SKM-1 (cell line): ENCODE measurements at regions not wholly inside any gene's neighbourhood (a gene's known extent, or its start where the extent isn't known, plus 50 kb on each side); places are given as distances from the start of the nearest gene placed in this dataset.
"Not testable (repeated sequence)": the region's sequence is repeated elsewhere in the genome, so short reads cannot be mapped to it uniquely, and the experiment has no call there.

Experiments used
- DNase-seq: peaks from one replicate; lab custom pipeline; 2025; ENCODE audit not compliant: unreplicated experiment; lab: John Stamatoyannopoulos, UW

DNA sequence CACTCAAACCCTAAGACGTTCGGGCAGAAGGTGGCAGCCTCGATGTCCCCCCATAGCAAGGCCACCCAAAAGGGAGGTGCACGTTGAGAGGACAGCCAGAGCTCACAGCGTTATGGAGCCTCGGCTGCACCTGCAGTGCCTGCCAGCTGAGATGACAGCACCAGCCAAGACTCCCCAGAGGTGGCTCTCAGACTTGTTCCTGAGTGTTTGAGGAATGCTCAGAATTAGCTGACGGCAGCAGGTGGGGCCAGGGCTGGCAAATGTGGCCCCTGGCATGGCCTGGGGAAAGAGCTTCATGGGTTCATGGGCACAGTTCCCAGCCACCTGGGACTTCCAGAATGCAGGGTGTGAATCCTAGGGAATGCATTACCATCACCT is 177.8 kb downstream of the KLF13 start:
- no peak for DNase-seq

GRCh38 chr15:31507573-31507972 is 180.9 kb downstream of the KLF13 start:
- not testable (repeated sequence) for DNase-seq

DNA sequence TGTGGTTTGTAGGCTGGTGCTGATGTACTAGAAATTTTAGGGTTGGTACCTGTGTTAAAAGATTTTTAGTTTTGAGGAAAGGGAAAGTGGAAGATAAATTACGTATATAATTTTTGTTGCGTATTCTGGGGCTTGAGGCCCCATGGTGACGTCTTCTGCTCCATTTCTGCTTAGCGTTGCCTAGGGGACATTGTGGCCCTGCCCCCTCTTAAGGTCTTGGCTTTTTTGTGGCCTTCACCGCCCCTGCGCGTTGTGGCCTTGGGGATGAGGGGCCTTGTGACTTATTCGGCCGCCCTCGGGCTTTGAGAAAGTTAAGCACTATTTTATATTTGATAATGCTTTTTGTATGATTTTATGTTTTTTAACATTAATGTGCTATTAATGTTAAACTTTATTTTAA is 182.0 kb downstream of the KLF13 start:
- DNase-seq: no peak

GRCh38 chr15:31510057-31510456 is 183.4 kb downstream of the KLF13 start:
- DNase-seq: no peak

DNA sequence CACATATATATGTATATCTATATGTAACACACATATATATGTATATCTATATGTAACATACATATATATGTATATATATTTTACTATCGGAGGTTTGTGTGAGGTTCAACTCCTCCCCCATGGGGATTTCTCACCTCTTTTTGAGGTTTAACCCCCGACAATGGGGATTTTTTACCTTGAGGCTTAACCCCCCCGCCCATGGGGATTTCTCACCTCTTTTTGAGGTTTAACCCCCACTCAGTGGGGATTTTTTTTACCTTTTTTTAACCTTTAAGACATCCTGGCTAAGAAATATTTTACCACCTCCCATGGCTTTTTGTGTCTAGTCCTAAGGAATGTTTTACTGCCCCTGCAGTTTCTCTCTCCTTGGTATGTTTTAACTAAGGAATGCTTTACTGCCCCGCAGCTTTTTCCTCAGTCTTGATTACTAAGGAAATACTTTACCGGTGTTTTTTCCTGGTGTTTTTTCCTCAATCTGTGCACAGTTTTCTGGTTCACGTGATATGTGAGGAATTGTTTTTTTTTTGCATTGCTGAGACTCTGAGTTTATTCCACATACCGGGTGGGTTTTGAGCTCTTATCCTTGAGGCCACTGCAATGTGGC is 185.2 kb downstream of the KLF13 start:
- no peak for DNase-seq

- DNase-seq: no peak
Observed at GRCh38 chr15:31513178-31513577, 186.5 kb downstream of the KLF13 start.

DNA sequence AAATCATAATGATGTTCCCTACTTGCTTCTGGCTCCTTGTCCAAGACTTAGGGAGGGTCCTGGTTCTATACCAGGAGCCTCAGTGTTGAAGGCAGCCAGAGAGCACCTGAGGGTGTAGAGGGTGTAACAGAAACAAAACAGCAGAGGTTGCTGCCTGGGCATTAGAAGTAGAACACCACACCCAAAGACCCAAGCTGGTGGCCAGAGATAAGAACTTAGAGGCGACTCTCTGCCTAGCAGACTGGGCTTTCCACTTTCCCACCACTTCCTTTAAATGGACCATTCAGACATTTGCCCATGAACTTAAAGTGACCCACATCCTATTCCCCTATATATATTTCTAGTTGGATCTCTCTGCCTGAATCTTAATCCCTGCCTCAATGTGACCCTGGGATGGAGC is 189.8 kb downstream of the KLF13 start:
- no peak for DNase-seq

- no peak for DNase-seq
Observed at GRCh38 chr15:31516874-31517273, 190.2 kb downstream of the KLF13 start.

DNA sequence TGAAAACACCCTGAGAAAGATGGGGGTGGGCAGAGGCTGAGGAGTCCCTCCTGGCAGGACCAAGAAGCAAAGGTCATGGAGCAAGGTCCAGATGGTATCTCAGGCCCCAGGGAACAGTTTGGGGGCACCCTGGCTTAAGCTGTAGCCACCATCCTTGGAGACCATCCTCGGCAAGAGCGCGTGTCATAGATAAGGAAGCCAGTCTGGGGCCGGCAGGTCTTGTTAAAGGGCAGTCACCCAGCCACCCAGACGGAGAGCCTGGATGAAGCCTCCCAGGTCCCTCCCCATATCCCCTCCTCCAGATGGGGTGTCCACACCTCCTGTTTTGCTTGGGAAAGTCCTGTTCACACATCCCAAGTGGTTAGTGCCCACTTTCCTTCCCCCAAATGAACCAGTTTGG is 191.1 kb downstream of the KLF13 start:
- no peak for DNase-seq

DNA sequence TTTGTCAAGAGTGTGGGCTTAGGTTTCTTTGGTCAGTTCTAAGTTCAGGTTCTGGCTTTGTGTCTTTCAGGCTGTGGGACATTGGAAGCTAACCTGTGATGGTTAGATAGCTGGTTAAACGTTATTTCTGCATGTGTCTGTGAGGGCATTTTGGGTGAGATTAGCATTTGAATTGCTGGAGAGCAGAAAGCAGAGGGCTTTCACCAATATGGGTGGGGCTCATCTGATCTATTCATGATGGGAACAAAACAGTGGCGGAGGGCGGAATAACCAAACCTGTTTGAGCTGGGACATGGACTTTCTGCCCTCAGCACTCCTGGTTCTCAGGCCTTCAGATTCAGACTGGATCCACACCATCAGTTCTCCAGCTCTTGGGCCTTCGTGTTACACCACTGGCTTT is 195.4 kb downstream of the KLF13 start:
- DNase-seq: no peak

DNA sequence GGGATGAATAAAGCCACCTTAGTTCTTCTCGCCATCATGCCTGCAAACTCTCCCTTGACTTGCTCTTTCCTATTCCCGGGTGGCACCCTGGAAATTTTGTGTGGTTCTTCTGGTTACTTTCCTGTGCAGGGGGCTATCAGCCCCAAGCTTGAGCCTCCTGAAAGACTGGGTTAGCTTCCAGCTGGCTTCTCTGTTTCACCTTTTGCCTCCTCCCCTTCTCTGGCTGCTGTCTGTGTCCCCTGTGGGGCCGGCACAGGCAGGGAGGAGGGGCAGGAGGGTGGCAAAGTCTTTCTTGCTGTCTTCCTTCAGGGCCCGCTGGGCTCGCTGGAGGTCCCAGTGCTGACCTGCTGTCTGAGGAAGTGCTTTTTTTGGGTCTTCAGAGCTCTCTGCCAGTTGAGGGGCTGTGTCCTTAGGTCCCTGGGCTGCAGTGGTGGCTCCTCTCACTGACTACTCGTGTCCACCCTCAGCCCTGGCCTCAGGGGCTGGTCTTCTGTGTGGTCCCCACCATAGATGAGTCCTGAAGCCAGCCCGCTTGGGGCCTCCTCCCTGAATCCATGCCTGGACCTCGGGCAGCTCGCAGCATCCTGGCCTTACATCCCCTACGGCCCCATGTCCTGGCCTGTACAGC is 196.5 kb downstream of the KLF13 start:
- DNase-seq: no peak

GRCh38 chr15:31523655-31524049 is 197.0 kb downstream of the KLF13 start:
- no peak for DNase-seq

DNA sequence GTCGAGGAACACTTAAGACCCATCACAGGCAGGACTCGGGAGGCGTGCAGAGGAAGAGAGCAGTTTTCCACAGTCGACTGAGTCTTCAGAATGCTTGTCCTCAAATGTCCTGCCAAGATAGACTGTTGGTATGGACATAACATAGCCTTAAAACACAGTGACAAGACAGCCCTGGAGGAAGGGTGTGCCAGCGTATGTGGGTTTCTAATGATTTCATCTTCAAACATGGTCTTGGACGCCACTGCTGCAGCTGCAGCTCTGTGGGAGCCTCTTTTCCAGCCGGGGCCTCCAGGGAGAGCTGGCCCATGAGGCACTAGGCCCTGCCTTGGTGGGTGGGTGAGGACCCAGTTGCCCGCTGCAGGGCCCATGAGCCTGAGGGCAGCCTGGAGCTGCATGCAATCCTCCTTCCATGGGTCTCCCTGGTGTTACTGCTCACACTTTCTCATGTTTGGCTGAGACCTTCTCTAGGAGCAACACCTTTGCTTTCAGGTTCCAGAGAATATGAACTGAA is 198.6 kb downstream of the KLF13 start:
- DNase-seq: no peak

DNA sequence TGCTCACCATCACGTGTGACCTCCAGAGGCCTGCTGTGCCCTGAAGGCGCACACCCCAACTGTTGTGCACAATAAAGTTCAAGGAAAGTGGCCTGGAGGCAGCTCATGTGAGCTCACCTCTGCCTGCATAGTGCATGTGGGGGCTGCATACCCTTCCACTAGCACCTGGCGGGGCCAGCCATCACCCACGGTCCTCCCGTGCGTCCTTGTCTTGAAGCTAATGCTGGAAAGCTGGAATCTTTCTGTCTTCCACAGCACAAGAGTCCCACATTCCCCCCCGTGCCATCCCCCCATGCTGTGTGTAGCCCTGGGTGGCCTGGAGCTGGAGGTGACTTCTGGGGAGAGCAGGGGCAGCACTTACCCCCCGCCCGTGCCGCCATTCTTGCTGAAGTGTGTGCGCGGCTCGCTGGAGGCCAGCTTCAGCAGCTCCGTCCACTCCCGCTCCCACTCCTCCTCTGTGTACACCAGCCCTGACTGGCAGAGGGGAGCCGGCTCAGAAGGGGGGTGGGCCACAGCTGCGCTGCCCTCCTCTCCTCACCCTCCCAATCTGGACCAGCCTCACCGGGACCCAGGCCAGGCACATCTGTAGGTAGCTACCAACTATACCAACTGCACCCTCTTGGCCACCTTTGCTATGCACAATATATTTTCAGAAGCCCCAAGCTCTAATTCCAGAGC is 199.5 kb downstream of the KLF13 start:
- DNase-seq: no peak

DNA sequence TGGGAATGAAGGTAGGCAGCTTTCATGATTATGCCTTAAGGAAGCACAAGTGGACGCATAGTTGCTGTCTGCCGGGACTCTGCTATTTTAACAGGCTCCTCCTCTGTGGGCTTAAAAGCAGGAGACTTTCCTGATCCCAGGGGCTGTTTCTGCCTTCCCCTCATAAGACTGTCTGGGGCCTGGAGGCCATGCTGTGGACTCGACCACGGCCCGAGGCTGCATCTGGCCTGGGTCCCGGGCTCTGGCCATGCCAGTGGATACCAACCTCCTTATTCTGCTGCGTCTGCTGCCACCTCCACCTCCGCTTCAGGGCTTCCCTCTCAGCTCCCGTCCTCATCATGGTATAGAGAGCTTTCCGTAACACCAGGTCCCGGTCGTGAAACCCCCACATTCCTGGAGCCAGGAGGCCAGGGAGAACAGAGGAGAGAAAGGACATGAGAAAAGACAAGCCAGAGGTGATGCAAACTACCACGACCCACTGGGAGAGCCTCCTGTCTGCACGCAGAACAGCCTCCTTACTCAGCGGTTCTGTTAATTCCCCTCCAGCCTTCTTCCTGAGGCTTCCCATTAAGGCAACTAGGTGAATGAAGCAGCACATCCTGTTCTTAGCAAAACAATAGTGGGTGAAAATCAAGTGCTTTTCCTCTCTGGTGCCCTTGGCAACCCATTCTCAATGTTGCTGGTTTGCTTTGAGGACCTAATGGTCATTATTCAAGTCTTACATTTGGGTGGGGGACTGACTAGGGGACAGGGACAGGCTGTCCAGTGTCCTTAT is 200.5 kb downstream of the KLF13 start:
- no peak for DNase-seq

- DNase-seq: no peak
Observed at GRCh38 chr15:31528846-31529245, 202.2 kb downstream of the KLF13 start.

GRCh38 chr15:31537770-31538592 is 211.3 kb downstream of the KLF13 start:
- DNase-seq: no peak

GRCh38 chr15:31540633-31541032 is 214.0 kb downstream of the KLF13 start:
- no peak for DNase-seq

DNA sequence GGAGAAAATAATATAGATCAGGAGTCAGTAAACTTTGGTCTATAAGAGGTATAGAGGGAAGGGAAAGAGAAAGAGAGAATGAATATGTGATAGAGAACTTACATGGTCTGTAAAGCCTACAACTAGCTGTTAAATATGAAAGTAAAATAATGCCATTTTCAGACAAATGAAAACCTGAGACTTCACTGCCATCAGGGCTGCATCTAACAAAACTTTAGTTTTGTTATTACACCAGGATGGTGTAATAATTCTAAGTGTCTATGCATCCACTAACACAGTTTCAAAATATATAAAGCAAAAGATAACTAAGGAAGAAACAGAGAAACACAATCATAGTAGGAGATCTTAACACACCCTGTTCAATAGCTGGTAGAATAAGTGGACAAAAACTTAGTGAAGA is 217.7 kb downstream of the KLF13 start:
- DNase-seq: no peak

DNA sequence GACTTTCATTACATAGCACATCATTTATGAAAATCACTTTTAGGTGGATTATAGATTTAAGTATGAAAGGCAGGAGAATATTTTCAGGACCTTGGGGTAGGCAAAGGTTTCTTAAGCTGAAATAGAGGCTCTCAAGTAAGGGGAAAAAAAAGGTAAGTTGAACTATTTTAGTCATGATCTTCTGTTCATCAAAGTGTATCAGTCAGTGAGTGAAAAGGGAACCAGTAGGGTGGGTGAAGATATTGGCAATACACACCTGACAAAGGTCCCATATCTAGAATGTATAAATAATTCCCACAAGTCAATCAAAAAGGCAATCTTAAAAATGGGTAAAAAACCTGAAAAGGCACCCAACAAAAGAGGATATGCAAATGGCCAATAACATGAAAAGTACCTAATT is 218.6 kb downstream of the KLF13 start:
- no peak for DNase-seq
